ENCODE measurements at regions not wholly inside any gene's neighbourhood (a gene's known extent, or its start where the extent isn't known, plus 50 kb on each side); places are given as distances from the start of the nearest gene placed in this dataset.

DNA sequence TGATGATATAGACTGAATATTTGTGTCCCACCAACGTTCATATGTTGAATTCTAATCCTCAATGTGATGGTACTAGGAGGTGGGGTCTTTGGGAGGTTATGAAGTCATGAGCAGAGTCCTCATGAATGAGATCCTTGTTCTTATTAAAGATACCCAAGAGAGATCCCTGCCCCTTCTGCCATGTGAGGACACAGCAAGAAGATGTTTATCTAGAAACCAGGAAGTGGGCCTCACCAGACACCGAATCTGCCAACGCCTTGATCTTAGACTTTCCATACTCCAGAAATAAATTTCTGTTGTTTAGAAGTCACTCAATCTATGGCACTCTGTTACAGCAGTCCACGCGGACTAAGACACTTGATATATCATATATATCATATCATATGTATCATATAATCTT, 67.7 kb upstream of the GCM1 start:
- Mint-ChIP-seq H3K27ac (peak overlapping the region; percentile 73), H3K4me1 (peaks cover 48% of the 10 kb centered on the region), H3K36me3 (peaks cover 15% of the 10 kb centered on the region), H3K9me3 (peaks cover 5% of the 10 kb centered on the region), H3K4me3 (peak overlapping the region; percentile 14), H3K27me3 (no peaks in the 10 kb centered on the region)
- ATAC-seq (ENCODE audit: low read depth) (peak; percentile 76), DNase-seq (ENCODE audit: low spot score in 2 of 2) (no peak)

DNA sequence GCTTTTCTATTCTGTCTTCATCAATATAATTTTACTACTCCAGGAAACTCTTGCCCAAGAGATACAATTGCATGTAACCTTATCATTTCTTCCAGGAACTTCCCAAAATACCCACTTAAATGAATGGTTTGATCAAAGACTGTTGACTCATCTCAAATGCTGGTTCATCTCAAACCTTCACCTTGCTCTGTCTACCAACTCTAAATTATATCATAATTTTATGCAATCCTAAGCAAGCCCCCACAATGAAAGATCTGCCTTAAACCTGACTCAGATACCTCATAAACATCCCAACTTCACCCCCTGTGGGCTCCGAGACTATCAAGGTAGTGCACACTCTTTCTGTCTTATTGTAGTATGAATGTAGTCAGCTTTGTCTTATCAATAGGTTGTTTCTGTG, 65.5 kb upstream of the GCM1 start:
- no peak overlapping the region for H3K27ac Mint-ChIP-seq
- H3K27me3 Mint-ChIP-seq, result no peaks in the 10 kb centered on the region

DNA sequence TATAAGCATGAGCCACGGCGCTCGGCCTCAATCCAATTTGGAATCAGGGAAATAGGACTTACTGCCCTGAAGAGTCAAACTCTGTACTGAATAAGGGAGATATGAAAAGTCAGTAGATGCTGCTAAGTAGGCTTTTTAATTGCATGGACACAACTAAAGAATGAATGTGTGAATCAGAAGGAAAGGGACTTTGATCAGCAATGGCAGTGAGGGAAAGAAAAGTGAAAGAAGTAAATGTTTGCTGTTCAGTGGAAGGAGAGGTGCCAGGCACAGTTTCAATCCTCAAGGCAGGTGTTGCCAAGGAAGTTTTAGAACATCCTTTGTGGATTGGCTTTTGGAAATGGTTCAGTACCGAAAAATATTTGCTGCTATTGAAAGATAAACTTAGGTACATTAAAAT, 62.2 kb upstream of the GCM1 start:
- H3K36me3 Mint-ChIP-seq, result peaks cover 8% of the 10 kb centered on the region
- H3K4me3 Mint-ChIP-seq, result no peak overlapping the region
- H3K27ac Mint-ChIP-seq, result no peak overlapping the region
- no peaks in the 10 kb centered on the region for H3K27me3 Mint-ChIP-seq
- ATAC-seq (ENCODE audit: low read depth) (no peak), DNase-seq (ENCODE audit: low spot score in 2 of 2) (no peak)
- peaks cover 26% of the 10 kb centered on the region for H3K4me1 Mint-ChIP-seq
- peaks cover 4% of the 10 kb centered on the region for H3K9me3 Mint-ChIP-seq

More for the DNA sequence above, 65.5 kb upstream of the GCM1 start:
- Mint-ChIP-seq H3K36me3 (peaks cover 14% of the 10 kb centered on the region), H3K9me3 (peaks cover 4% of the 10 kb centered on the region), H3K4me3 (no peak overlapping the region), H3K4me1 (peaks cover 36% of the 10 kb centered on the region)
- DNase-seq (ENCODE audit: low spot score in 2 of 2) (no peak), ATAC-seq (ENCODE audit: low read depth) (no peak)

DNA sequence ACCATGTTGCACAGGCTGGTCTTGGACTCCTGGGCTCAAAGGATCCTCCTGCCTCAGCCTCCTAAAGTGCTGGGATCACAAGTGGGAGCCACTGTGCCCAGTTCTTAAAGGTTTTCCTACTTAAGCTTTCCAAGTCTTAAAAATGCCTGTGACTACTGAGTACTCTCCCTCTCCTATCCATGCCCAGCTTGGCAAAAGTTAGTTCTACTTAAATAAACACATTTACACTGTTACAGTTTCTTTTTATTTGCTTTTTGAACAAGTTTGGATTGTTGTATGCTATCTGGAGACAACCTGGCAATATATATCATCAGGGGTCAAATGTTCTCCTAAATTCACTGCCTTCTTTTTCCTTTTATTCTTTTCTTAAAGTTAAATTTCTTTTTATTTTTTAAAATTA, 61.0 kb upstream of the GCM1 start:
- peaks cover 22% of the 10 kb centered on the region for H3K4me1 Mint-ChIP-seq
- no peak for ATAC-seq (ENCODE audit: low read depth)
- peaks cover 4% of the 10 kb centered on the region for H3K36me3 Mint-ChIP-seq
- peak overlapping the region; percentile 35 for H3K27ac Mint-ChIP-seq
- H3K9me3 Mint-ChIP-seq, result peaks cover 4% of the 10 kb centered on the region
- no peak for DNase-seq (ENCODE audit: low spot score in 2 of 2)
- H3K27me3 Mint-ChIP-seq, result no peaks in the 10 kb centered on the region
- H3K4me3 Mint-ChIP-seq, result no peak overlapping the region

DNA sequence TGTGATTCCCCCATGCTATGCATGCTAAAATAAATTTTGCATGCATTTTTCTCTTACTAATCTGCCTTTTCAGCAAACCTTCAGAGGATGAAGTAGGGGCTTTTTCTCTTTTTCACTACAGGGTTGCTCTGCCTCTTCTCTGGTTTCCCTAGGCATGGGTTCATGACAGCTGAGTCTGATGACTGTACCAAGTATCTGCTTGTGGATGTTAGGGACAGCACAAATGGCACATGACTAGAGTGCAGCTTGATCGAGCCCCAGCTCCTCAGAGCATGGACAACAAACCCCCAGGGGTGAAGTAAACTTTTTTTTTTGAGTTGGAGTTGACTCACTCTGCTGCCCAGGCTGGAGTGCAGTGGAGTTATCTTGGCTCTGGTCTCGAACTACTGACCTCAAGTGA, 57.1 kb upstream of the GCM1 start:
- no peak for ATAC-seq (ENCODE audit: low read depth)
- DNase-seq (ENCODE audit: low spot score in 2 of 2), result no peak
- Mint-ChIP-seq H3K27ac (peak overlapping the region; percentile 53), H3K27me3 (no peaks in the 10 kb centered on the region), H3K4me3 (no peak overlapping the region), H3K9me3 (no peaks in the 10 kb centered on the region), H3K4me1 (peaks cover 31% of the 10 kb centered on the region), H3K36me3 (no peaks in the 10 kb centered on the region)

DNA sequence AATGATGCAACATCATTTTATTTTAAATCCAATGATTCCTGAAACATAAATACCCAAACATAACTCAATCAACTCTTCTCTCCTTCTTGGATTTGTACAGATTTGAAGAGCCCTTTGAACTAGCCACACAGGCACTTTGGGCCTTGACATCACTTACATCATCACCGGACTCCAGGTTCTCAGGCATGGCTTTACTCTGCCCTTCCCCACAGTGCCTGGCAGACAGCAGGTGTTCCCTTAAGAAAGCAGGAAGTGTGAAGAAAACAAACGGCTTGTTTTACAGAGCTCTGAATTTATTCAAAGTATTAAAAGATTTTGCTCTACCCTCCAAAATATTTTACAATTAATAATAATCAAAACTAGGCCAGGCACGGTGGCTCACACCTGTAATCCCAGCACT, 54.8 kb upstream of the GCM1 start:
- Mint-ChIP-seq H3K9me3 (no peaks in the 10 kb centered on the region), H3K4me1 (peaks cover 39% of the 10 kb centered on the region), H3K27ac (no peak overlapping the region), H3K27me3 (no peaks in the 10 kb centered on the region), H3K36me3 (no peaks in the 10 kb centered on the region), H3K4me3 (peak overlapping the region; percentile 40)
- DNase-seq (ENCODE audit: low spot score in 2 of 2) (no peak), ATAC-seq (ENCODE audit: low read depth) (peak; percentile 14)

DNA sequence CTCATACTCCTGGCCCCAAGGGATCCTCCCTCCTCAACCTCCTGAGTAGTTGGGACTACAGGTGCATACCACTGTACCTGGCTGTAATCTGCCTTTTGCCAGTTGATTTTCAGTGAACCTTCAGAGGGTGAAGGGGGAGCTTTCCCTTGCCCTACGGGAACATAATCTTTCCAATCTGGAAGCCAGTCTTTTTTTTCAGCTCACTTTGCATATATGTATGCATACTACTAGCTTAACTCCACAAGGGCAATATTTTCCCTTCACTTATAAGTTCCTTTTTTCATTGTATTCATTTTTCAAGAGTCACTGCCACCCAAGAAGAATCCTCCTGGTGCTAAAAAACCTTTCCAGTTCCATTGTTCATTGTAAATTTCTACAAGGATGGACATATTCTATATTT, 53.4 kb upstream of the GCM1 start:
- peak overlapping the region; percentile 71 for H3K27ac Mint-ChIP-seq
- ATAC-seq (ENCODE audit: low read depth) (no peak), DNase-seq (ENCODE audit: low spot score in 2 of 2) (no peak)
- H3K4me1 Mint-ChIP-seq, result peaks cover 45% of the 10 kb centered on the region
- H3K27me3 Mint-ChIP-seq, result no peaks in the 10 kb centered on the region
- peaks cover 6% of the 10 kb centered on the region for H3K9me3 Mint-ChIP-seq
- H3K36me3 Mint-ChIP-seq, result peaks cover 6% of the 10 kb centered on the region
- no peak overlapping the region for H3K4me3 Mint-ChIP-seq

DNA sequence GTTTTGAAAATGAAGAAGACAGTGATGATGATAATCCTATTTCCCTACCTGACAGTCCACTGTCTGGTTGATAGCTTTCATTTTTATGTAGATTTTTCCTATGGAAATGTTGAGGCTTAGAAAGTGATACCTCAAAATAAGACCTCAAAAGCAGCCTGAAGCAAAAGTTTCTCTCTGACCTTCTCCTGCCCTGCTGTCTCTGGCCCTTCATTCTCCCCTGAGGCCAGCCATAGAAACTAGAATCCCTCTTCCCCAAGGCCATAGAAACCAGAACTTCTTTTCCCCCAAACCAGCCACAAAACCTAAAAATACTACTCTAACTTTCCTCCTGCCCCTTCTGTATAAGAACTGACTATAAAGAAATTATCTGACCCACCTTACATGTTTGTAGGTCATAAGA, 52.6 kb upstream of the GCM1 start:
- no peak for DNase-seq (ENCODE audit: low spot score in 2 of 2)
- H3K9me3 Mint-ChIP-seq, result peaks cover 6% of the 10 kb centered on the region
- no peak for ATAC-seq (ENCODE audit: low read depth)
- peaks cover 45% of the 10 kb centered on the region for H3K4me1 Mint-ChIP-seq
- no peaks in the 10 kb centered on the region for H3K27me3 Mint-ChIP-seq
- H3K27ac Mint-ChIP-seq, result peak overlapping the region; percentile 71
- H3K36me3 Mint-ChIP-seq, result peaks cover 6% of the 10 kb centered on the region
- peak overlapping the region; percentile 4 for H3K4me3 Mint-ChIP-seq

DNA sequence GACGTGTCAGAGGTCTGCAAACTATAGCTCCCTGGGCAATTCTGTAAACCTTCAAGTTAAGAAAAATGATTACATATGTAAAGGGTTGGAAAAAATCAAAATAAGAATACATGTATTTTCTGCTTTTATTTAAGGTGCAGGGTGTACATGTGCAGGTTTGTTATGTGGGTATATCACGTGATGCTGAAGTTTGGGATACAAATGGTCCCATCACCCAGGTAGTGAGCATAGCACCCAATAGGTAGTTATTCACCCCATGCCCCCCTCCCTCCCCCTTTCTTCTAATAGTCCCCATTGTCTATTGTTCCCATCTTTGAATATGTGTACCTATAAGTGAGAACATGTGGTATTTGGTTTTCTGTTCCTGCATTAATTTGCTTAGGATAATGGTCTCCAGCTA, 51.1 kb upstream of the GCM1 start:
- Mint-ChIP-seq H3K36me3 (peaks cover 8% of the 10 kb centered on the region), H3K27ac (peak overlapping the region; percentile 40), H3K4me3 (no peak overlapping the region), H3K4me1 (peaks cover 46% of the 10 kb centered on the region), H3K27me3 (no peaks in the 10 kb centered on the region), H3K9me3 (peaks cover 6% of the 10 kb centered on the region)
- DNase-seq (ENCODE audit: low spot score in 2 of 2) (no peak), ATAC-seq (ENCODE audit: low read depth) (no peak)

DNA sequence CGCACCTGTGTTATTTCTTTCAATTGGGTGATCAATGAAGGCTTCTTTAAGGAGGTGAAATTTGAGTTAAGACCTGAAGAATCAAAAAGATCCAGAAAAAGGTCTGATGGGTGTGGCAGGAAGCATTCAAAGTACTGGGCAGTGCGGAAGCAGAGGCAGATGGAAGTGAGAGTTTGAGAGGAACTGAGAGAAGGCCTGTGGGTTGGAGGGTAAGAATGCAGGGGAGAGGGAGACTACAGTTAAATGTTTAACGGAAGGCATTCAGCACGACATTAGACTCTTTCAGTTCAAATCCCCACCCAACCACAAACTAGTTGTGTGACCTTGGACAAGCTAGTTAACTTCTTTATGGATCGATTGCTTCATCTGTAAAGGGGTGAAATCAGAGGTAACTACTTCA, 50.5 kb upstream of the GCM1 start:
- H3K27ac Mint-ChIP-seq, result peak overlapping the region; percentile 40
- peaks cover 46% of the 10 kb centered on the region for H3K4me1 Mint-ChIP-seq
- H3K4me3 Mint-ChIP-seq, result peak overlapping the region; percentile 33
- peaks cover 9% of the 10 kb centered on the region for H3K36me3 Mint-ChIP-seq
- DNase-seq (ENCODE audit: low spot score in 2 of 2) (peak; percentile 26 to 58), ATAC-seq (ENCODE audit: low read depth) (peak; percentile 99)
- peaks cover 6% of the 10 kb centered on the region for H3K9me3 Mint-ChIP-seq
- no peaks in the 10 kb centered on the region for H3K27me3 Mint-ChIP-seq

Data from memory B cell (primary cell).